WTC11 (cell line): ENCODE measurements at regions not wholly inside any gene's neighbourhood (a gene's known extent, or its start where the extent isn't known, plus 50 kb on each side); places are given as distances from the start of the nearest gene placed in this dataset.

ENCODE experiments used
- ATAC-seq: fragments of 200-7000 bp; cut with Tn5 transposase; 2 replicates; pipeline ENCODE4 v1.10.0; 2021; ENCODE audit warnings: mild to moderate bottlenecking, moderate library complexity
- CTCF ChIA-PET: fragments of 300-600 bp; sonication (Branson Sonifier 250); formaldehyde crosslinking; loops from one replicate; lab custom pipeline; 2021; ENCODE audit warnings: antibody characterized with exemption; lab: Charles Lee
- POLR2A ChIA-PET: fragments of 350-600 bp; sonication (Branson Sonifier 250); formaldehyde crosslinking; loops from one replicate; lab custom pipeline; 2021; ENCODE audit warnings: antibody characterized with exemption; lab: Charles Lee
- DNase-seq: peaks from one replicate; pipeline ENCODE4 v3.0.0; 2021; ENCODE audit warnings: low spot score
- H3K27ac Mint-ChIP-seq: 2 replicates; pipeline ENCODE4 v1.8.0; 2021; ENCODE audit warnings: mixed read lengths
- H3K27me3 Mint-ChIP-seq: 2 replicates; pipeline ENCODE4 v1.8.0; 2021; ENCODE audit warnings: low read depth, mild to moderate bottlenecking, moderate library complexity, mixed read lengths
- H3K36me3 Mint-ChIP-seq: 2 replicates; pipeline ENCODE4 v1.8.0; 2021; ENCODE audit warnings: mixed read lengths
- H3K4me1 Mint-ChIP-seq: 2 replicates; pipeline ENCODE4 v1.8.0; 2022; ENCODE audit warnings: mixed read lengths
- H3K4me3 Mint-ChIP-seq: 2 replicates; pipeline ENCODE4 v1.8.0; 2021; ENCODE audit warnings: mild to moderate bottlenecking, moderate library complexity, mixed read lengths
- H3K9me3 Mint-ChIP-seq: 2 replicates; pipeline ENCODE4 v1.8.0; 2021; ENCODE audit warnings: mixed read lengths
- ETV6 ChIP-seq: sonication (generic); formaldehyde crosslinking; IDR thresholded peaks from 2 replicates; pipeline ENCODE4 v1.8.1; 2022; ENCODE audit warnings: mild to moderate bottlenecking, missing genetic modification reagents
- IRF2 ChIP-seq: sonication (generic); formaldehyde crosslinking; IDR thresholded peaks from 2 replicates; pipeline ENCODE4 v1.8.0; 2022; ENCODE audit warnings: low read depth, missing genetic modification reagents, borderline replicate concordance
- JAZF1 ChIP-seq: fragments of 250-450 bp; sonication (Bioruptor Pico); IDR thresholded peaks from 2 replicates; pipeline ENCODE4 v1.9.0; 2021; ENCODE audit warnings: moderate library complexity, mild to moderate bottlenecking, inconsistent platforms
- JUN ChIP-seq: sonication (generic); formaldehyde crosslinking; IDR thresholded peaks from 2 replicates; pipeline ENCODE4 v1.8.0; 2023; ENCODE audit warnings: mild to moderate bottlenecking, missing genetic modification reagents
- NFYB ChIP-seq: sonication (generic); formaldehyde crosslinking; conservative IDR thresholded peaks from 2 replicates; pipeline ENCODE4 v1.8.0; 2022; ENCODE audit warnings: low read depth, missing genetic modification reagents
- TCF7 ChIP-seq: sonication (generic); formaldehyde crosslinking; IDR thresholded peaks from 2 replicates; pipeline ENCODE4 v1.8.0; 2022; ENCODE audit warnings: mild to moderate bottlenecking, low read depth, missing genetic modification reagents, moderate library complexity
- ZNF121 ChIP-seq: sonication (generic); formaldehyde crosslinking; IDR thresholded peaks from 2 replicates; pipeline ENCODE4 v1.8.0; 2023; ENCODE audit warnings: missing genetic modification reagents
- ZNF317 ChIP-seq: sonication (generic); formaldehyde crosslinking; IDR thresholded peaks from 2 replicates; pipeline ENCODE4 v1.8.1; 2023; ENCODE audit warnings: low read depth, mild to moderate bottlenecking, moderate library complexity, missing genetic modification reagents, borderline replicate concordance
- TF ChIP-seq, protein P1 (sequence below): fragments of 200-600 bp; IDR thresholded peaks from 2 replicates; pipeline ENCODE4 v1.8.0; 2022; ENCODE audit warnings: antibody characterized with exemption
- TF ChIP-seq, protein P2 (sequence below): fragments of 250-450 bp; sonication (Bioruptor Pico); IDR thresholded peaks from 2 replicates; pipeline ENCODE4 v1.9.0; 2021; ENCODE audit warnings: mild to moderate bottlenecking, borderline replicate concordance
- TF ChIP-seq, protein P3 (sequence below): fragments of 250-450 bp; sonication (Bioruptor Pico); conservative IDR thresholded peaks from 2 replicates; pipeline ENCODE4 v1.9.0; 2021; ENCODE audit warnings: mild to moderate bottlenecking
- TF ChIP-seq, protein P4 (sequence below): fragments of 250-450 bp; sonication (Bioruptor Pico); IDR thresholded peaks from 2 replicates; pipeline ENCODE4 v2.1.2; 2022; ENCODE audit warnings: mild to moderate bottlenecking, moderate library complexity
- TF ChIP-seq, protein P5 (sequence below): sonication (generic); formaldehyde crosslinking; IDR thresholded peaks from 2 replicates; pipeline ENCODE4 v1.8.1; 2023; ENCODE audit warnings: mild to moderate bottlenecking, missing genetic modification reagents

DNA sequence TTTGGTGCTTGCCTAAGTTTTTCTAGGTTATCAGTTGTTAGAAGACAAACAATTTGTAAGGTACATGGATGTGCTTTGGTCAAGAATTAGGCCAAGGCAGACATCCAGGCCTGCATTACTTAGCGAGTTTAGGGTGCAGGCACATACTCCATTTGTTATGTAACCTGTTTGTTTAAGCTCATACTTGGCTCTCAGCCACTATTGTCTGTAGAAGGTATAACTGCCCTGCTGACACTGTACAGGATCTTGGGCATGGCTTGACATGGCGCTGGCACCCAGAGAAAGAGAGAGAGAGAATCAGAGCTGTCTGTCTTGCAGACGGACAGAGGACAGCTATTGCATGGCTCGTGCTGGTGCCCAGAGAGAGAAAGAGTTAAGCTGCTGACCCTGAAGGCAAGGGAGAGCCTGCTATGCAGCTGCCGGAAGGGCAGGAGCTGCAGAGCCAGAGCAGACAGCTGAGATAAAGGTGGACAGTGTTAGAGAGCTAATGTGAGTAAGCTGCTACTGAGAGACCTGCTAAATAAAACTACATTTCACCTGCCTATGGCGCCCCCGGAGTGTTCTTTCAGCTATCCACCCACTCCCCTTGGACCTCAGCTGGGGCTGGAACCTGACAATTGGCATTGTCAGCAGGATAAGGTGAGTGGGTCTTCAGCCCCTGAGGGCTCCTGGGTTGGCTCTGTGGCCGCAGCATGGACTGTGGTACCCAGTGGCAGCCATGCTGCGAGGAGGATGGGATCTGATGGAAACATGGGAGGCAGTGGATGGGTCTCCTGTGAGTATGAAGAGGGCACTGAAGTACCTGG, 120.9 kb upstream of the TMEM106B start (continued):
- TF ChIP-seq, protein P1, sequence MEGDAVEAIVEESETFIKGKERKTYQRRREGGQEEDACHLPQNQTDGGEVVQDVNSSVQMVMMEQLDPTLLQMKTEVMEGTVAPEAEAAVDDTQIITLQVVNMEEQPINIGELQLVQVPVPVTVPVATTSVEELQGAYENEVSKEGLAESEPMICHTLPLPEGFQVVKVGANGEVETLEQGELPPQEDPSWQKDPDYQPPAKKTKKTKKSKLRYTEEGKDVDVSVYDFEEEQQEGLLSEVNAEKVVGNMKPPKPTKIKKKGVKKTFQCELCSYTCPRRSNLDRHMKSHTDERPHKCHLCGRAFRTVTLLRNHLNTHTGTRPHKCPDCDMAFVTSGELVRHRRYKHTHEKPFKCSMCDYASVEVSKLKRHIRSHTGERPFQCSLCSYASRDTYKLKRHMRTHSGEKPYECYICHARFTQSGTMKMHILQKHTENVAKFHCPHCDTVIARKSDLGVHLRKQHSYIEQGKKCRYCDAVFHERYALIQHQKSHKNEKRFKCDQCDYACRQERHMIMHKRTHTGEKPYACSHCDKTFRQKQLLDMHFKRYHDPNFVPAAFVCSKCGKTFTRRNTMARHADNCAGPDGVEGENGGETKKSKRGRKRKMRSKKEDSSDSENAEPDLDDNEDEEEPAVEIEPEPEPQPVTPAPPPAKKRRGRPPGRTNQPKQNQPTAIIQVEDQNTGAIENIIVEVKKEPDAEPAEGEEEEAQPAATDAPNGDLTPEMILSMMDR, result no peak
- no peak for TF ChIP-seq TCF7 (CRISPR knock-in tag)
- no peak for TF ChIP-seq ZNF317 (CRISPR knock-in tag)
- TF ChIP-seq, protein P2, sequence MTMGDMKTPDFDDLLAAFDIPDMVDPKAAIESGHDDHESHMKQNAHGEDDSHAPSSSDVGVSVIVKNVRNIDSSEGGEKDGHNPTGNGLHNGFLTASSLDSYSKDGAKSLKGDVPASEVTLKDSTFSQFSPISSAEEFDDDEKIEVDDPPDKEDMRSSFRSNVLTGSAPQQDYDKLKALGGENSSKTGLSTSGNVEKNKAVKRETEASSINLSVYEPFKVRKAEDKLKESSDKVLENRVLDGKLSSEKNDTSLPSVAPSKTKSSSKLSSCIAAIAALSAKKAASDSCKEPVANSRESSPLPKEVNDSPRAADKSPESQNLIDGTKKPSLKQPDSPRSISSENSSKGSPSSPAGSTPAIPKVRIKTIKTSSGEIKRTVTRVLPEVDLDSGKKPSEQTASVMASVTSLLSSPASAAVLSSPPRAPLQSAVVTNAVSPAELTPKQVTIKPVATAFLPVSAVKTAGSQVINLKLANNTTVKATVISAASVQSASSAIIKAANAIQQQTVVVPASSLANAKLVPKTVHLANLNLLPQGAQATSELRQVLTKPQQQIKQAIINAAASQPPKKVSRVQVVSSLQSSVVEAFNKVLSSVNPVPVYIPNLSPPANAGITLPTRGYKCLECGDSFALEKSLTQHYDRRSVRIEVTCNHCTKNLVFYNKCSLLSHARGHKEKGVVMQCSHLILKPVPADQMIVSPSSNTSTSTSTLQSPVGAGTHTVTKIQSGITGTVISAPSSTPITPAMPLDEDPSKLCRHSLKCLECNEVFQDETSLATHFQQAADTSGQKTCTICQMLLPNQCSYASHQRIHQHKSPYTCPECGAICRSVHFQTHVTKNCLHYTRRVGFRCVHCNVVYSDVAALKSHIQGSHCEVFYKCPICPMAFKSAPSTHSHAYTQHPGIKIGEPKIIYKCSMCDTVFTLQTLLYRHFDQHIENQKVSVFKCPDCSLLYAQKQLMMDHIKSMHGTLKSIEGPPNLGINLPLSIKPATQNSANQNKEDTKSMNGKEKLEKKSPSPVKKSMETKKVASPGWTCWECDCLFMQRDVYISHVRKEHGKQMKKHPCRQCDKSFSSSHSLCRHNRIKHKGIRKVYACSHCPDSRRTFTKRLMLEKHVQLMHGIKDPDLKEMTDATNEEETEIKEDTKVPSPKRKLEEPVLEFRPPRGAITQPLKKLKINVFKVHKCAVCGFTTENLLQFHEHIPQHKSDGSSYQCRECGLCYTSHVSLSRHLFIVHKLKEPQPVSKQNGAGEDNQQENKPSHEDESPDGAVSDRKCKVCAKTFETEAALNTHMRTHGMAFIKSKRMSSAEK, result no peak

DNA sequence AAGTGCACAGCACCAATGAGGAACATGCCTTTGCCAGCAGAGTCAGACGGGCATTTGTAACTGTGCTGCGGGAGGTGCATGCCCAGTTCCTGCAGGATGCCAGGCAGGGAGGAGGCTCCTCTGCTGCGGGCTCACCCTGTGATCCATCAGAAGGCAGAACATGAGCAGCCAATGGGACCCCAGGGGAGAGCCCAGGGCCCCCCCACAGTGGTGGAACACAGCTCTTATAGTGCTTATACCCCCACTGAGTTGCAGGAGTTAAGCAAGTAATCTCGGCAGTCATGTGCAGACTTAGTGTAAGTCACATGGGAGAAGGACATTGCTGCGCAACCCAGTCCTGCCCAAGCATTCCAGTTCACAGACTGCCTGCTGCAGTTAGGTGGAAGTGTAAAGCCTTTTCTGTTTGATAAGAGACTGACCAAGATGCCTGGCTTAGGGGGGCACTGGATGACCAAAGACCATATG, 120.3 kb upstream of the TMEM106B start:
- H3K4me3 Mint-ChIP-seq, result no peak overlapping the region
- CTCF ChIA-PET, result interaction anchor here (1.7 kb wide), 1 partner anchor 21 kb away, joined by 5 read pairs; no protein-coding TSS in a partner anchor
- TF ChIP-seq, protein P3, sequence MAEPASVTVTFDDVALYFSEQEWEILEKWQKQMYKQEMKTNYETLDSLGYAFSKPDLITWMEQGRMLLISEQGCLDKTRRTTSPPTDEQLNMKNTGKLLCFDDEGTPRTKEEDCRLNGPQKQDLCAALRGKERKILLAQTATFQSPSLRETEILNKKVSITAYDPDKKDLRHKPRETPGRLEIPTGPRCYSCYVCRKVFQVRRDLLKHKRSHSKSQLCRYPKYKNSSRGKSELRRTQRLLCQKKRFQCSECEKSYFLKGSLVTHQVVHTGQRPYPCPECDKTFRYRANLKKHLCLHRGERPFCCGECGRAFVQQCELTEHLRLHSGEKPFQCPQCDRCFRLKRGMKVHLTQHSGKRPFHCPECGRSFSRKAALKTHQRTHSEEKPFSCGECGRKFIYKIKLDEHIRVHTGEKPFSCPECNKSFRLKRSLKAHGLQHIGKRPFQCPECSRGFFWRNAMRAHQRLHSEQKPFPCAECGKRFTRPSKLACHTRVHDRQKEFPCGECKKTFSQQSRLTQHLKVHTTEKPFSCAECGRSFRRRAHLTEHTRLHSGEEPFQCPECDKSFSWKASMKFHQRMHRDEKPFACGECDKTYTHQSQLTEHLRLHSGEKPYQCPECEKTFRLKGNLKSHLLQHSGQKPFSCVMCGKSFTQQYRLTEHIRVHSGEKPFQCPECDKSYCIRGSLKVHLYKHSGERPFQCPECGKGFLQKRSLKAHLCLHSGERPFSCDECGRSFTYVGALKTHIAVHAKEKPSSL (CRISPR knock-in tag), result no peak
- TF ChIP-seq ZNF121 (CRISPR knock-in tag) (no peak), JUN (no peak), IRF2 (CRISPR knock-in tag) (no peak), NFYB (CRISPR knock-in tag) (no peak), ZNF317 (CRISPR knock-in tag) (no peak), ETV6 (CRISPR knock-in tag) (no peak), JAZF1 (no peak)
- TF ChIP-seq, protein P4, sequence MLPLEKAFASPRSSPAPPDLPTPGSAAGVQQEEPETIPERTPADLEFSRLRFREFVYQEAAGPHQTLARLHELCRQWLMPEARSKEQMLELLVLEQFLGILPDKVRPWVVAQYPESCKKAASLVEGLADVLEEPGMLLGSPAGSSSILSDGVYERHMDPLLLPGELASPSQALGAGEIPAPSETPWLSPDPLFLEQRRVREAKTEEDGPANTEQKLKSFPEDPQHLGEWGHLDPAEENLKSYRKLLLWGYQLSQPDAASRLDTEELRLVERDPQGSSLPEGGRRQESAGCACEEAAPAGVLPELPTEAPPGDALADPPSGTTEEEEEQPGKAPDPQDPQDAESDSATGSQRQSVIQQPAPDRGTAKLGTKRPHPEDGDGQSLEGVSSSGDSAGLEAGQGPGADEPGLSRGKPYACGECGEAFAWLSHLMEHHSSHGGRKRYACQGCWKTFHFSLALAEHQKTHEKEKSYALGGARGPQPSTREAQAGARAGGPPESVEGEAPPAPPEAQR, result no peak
- TF ChIP-seq, protein P5, sequence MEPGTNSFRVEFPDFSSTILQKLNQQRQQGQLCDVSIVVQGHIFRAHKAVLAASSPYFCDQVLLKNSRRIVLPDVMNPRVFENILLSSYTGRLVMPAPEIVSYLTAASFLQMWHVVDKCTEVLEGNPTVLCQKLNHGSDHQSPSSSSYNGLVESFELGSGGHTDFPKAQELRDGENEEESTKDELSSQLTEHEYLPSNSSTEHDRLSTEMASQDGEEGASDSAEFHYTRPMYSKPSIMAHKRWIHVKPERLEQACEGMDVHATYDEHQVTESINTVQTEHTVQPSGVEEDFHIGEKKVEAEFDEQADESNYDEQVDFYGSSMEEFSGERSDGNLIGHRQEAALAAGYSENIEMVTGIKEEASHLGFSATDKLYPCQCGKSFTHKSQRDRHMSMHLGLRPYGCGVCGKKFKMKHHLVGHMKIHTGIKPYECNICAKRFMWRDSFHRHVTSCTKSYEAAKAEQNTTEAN (CRISPR knock-in tag), result no peak
- TF ChIP-seq, all 79 proteins: peak for 0
- ATAC-seq (no peak), DNase-seq (no peak)
- Mint-ChIP-seq H3K9me3 (no peaks in the 10 kb centered on the region), H3K36me3 (no peaks in the 10 kb centered on the region), H3K4me1 (peaks cover 30% of the 10 kb centered on the region), H3K27ac (no peak overlapping the region), H3K27me3 (peaks cover 3% of the 10 kb centered on the region; the same call in 1 of the 2 replicates)
- POLR2A ChIA-PET, result no interaction called here
